Left renal pelvis (tissue), 4 donors: ENCODE measurements at regions not wholly inside any gene's neighbourhood (a gene's known extent, or its start where the extent isn't known, plus 50 kb on each side); places are given as distances from the start of the nearest gene placed in this dataset.
"Not testable (repeated sequence)": the region's sequence is repeated elsewhere in the genome, so short reads cannot be mapped to it uniquely, and the experiment has no call there.

ENCODE experiments used
- DNase-seq, 4 donors: peaks; one replicate each; pipeline ENCODE4 v3.0.0-alpha.2; 2013; ENCODE audit warnings: low read depth in 4 of 4, low spot score in 3 of 4

GRCh38 chr3:198146559-198147164 is 186.6 kb downstream of the LMLN start:
- DNase-seq = not testable (repeated sequence)

GRCh38 chr3:198147213-198147612 is 187.2 kb downstream of the LMLN start:
- DNase-seq = not testable (repeated sequence)

- not testable (repeated sequence) for DNase-seq
These were observed 188.0 kb downstream of the LMLN start for GRCh38 chr3:198147993-198148392.

- not testable (repeated sequence) for DNase-seq
These were observed 189.9 kb downstream of the LMLN start for GRCh38 chr3:198149904-198150303.

DNA sequence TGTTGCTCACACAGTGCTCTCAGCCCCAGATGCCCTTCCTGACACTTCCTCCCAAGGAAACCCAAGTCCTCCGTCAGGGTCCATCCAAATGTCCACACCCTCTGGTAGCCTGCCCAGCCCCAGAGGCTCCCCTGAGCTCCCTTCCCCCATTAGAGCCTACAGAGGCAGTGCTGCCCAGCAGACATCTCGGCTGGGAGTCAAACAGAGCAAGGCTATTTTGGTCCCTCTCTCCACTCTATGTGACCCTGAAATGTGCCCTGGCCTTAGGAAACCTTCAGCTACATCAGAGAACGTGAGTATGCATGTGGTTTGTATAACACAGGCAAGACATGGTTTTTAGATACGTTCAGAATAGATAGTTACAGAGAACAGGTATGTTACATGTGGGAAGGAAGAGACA is 191.8 kb downstream of the LMLN start:
- not testable (repeated sequence) for DNase-seq

- not testable (repeated sequence) for DNase-seq
These were observed 195.8 kb downstream of the LMLN start for GRCh38 chr3:198155771-198156170.

GRCh38 chr3:198157231-198157868 is 197.3 kb downstream of the LMLN start:
- DNase-seq = not testable (repeated sequence)

DNA sequence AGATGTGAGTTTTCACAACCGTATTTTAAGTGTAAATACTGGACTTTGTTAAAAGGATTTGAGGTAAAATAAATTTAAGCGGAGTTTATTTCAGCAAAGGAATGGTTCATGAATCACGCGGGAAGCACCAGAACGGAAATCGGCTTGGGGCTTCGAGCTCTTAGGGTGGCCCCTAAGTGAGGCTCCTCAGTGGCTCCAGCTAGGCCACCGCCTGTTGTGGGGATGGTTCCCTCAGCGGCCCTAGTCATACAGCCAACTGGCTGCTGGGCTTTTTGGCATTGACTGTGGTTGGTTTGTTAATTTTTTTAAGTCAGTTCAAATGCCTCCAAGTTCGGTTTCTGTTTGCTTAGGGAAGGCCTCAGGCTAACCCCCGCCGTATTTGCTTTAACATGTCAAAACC is 198.0 kb downstream of the LMLN start:
- DNase-seq = not testable (repeated sequence)

DNA sequence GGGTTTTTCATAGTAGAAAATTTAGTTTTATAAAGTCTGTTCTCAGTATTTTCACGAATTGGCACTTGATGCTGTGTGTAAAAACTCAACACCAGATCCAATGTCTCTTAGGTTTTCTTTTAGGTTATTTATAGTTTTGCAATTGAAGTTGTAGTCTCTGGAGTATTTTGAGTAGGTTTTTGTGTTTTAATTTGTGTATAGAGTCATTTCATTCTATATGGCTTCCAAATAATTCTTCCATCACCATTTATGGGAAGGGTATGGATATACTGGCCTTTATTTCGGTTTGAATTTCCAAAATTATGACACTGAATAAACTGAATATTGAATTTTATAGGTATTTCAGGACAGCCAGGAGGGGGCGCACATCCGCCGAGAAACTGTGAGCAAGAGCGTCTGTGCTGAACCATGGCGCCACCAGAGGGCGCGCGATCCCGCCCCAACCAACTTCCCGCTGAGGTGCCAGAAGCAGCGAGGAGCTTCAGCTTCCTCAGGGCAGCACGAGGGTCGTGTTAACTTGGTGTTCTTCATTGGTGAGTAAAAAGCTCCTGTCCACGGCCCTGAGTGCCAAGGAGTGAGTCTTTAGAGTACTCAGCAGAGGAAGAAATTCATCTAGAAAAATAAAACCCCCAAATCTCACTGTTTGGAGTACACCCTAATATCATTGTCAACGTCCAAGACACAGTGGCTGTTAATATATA is 207.5 kb downstream of the LMLN start:
- DNase-seq = not testable (repeated sequence)

DNA sequence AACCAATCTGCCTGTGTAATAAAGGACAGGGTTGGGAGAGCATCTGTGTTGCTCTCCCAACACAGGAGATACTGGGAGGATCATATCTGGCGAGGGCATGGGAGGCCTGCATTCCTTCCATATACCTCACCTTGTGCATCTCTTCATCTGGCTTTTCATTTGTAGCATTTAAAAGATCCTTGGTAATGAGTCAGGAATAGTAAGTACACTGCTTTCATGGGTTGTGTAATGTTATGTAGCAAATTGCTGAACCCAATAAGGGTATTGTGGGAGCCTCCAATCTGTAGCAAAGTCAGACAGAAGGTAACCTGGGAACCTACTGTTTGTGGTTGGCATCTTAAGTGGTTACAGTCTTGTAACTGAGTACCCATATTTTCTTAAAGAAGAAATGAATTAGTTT is 210.8 kb downstream of the LMLN start:
- DNase-seq = not testable (repeated sequence)

DNA sequence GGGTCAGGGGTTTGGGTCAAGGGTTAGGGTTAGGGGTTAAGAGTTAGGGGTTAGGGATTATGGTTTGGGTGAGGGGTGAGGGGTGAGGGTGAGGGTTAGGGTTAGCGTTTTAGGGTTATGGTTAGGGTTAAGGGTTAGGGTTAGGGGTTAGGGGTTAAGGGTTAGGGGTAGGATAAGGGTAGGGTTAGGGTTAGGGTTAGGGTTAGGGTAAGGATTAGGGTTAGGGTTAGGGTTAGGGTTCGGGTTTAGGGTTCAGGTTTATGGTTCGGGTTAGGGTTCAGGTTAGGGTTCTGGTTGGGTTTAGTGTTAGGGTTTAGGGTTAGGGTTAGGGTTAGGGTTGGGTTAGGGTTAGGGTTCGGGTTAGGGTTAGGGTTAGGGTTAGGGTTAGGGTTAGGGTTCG is 213.1 kb downstream of the LMLN start:
- DNase-seq = not testable (repeated sequence)

DNA sequence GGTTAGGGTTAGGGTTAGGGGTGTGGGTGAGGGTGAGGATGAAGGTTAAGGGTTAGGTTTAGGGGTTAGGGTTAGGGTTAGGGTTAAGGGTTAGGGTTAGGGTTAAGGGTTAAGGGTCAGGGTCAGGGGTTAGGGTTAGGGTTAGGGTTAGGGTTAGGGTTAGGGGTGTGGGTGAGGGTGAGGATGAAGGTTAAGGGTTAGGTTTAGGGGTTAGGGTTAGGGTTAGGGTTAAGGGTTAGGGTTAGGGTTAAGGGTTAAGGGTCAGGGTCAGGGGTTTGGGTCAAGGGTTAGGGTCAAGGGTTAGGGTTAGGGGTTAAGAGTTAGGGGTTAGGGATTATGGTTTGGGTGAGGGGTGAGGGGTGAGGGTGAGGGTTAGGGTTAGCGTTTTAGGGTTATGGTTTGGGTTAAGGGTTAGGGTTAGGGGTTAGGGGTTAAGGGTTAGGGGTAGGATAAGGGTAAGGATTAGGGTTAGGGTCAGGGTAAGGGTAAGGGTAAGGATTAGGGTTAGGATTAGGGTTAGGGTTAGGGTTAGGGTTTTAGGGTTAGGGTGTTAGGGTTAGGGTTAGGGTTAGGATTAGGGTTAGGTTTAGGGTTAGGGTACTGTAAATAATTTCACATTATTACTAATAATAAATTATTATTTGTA is 214.0 kb downstream of the LMLN start:
- DNase-seq = not testable (repeated sequence)
